Limb (tissue), 2 donors: ENCODE measurements at regions not wholly inside any gene's neighbourhood (a gene's known extent, or its start where the extent isn't known, plus 50 kb on each side); places are given as distances from the start of the nearest gene placed in this dataset.
"Not testable (repeated sequence)": the region's sequence is repeated elsewhere in the genome, so short reads cannot be mapped to it uniquely, and the experiment has no call there.

ENCODE experiments used
- DNase-seq, 2 donors: peaks; one replicate each; pipeline ENCODE4 v3.0.0-alpha.2; 2016; ENCODE audit errors: extremely low spot score in 2 of 2

DNA sequence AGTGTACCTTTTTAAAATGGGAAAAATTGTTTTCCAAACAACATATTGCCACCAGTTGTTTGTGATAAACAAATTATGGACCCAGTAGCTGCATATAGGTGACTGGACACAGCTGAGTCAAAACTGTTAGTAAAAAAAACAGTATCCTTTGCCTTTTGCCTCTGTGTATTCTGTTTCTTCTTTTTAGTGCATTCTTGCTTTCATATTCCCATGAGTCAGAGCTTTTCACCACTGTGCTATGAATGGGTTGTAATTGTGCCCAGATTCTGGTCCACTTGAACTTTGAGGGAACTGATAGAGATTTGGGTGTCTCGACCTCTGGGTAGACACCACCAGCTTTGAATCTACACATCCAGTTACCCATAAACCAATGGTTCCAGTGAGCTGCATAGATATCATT lies 1441.9 kb upstream of the ZEB2 start:
- no peak for DNase-seq

DNA sequence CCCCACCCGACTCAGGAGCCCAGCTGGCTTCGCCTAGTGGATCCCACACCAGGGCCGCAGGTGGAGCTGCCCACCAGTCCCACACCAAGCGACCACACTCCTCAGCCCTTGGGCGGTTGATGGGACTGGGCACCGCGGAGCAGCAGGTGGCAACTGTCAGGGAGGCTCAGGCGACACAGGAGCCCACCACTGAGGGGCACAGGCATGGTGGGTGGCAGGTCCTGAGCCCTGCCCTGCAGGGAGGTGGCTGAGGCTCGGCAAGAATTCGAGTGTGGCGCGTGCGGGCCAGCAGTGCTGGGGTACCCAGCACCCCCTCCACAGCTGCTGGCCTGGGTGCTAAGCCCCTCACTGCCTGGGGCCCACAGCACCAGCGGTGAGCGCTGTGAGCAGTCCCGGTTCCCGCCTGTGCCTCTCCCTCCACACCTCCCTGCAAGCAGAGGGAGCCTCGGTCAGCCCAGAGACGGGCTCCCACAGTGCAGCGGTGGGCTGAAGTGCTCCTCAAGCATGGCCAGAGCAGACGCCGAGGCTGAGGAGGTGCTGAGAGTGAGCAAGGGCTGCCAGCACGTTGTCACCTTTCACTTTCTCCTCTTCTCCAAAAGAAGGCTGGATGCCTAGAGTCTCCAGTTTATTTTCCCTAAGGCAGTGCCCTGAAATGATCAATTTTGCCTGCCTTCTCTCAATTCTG lies 1440.7 kb upstream of the ZEB2 start:
- DNase-seq: no peak

DNA sequence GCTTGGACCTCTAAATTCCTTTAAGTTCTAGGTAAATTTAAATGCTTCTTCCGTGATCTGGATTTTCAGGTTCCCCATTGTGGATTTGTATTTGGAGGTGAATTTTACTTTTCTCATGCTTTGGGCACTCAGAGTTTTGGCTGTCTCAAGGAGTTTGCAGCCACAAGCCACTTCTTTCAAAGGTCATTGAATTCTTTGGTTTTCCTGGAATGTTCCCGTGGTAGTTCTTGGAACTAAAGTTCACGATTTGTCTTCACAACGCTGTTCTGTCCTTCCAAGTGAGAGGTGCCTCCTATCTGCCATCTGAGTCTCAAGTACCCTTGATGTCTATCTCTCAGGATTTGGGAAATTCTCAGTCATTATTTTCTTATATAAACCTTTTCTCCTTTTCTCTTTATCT lies 1438.7 kb upstream of the ZEB2 start:
- no peak for DNase-seq

DNA sequence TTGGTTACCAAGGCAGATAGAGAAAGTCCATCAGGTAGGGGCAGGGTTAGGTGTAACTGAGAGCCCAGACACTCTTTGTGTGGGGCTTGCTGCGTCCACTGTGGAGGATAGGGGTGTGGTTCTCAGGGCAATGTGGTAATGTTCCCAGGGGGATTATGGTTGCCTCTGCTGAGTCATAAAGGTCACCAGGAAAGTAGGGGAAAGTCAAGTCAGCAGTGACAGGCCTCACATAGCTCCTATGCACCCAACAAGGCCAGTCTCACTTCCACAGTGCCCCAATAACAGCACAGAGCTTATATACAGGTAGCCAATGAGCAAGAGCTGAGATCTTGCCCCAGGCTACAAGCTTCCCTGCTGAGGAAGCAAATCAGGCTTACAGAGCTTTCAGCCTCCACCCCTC lies 1438.0 kb upstream of the ZEB2 start:
- no peak for DNase-seq

DNA sequence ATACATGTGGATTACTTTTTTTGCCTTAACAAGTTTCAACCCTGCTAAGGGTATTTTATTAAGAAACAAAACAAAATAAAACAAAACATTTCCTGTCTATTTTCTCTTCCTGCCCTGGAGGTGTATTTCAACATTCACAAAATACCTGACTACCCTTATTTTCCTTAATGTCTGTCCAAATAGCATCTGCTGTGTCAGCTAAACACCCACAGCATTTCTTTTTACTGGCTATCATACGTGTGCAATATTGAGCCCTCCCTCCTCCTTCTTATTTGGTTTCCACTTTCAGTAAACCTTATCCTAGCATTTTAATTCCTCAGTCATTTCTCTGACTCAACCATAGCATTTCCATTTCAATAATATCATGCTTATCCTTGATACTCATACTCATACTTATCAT lies 1420.0 kb upstream of the ZEB2 start:
- DNase-seq: no peak

DNA sequence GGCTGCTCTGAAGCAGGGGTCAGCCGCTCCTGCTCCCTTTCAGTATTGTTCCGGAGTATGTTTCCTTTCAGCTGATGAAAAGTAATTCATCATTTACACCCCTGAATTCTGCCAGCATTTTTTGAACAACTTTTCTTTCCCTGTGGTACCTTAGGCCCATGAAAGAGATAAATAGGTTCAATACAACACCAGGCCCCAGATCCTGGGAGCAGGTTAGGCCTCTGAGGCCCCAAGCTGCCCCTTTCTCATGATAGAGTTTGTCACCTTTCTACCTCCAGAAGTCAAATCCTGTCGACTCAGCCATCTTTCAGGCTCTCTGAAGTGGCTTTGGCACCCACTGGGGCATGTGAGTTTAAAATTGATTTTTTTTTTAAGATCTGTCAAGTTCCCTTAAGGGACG lies 1415.1 kb upstream of the ZEB2 start:
- DNase-seq: no peak

DNA sequence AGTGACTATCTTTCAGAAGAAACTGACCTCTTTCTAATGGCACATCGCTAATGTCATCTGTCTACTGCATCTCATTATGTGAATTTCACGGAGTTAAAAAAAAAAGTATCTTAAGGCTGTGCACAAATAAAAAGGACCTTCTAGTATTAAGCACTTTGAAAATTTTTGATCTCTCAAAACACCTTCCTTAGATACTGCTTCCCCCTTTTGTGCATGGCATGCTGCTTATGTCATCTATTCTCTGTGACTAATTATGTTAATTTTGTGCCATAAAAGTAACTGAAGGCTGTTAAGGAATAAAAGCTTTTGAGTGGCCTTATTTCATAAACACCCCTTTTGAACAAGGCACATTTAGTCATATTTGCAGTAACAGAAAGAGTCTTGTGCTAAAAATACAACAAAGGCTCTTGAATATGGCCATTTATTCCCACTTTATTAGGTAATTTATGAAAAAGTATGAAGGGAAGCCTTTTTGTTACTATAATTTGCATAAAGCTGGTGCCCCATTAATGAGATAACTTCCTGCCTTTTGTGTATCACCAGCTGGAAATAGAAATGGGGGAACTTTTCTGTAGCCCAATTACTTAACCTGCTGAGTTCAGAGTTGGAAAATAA lies 1412.0 kb upstream of the ZEB2 start:
- no peak for DNase-seq

DNA sequence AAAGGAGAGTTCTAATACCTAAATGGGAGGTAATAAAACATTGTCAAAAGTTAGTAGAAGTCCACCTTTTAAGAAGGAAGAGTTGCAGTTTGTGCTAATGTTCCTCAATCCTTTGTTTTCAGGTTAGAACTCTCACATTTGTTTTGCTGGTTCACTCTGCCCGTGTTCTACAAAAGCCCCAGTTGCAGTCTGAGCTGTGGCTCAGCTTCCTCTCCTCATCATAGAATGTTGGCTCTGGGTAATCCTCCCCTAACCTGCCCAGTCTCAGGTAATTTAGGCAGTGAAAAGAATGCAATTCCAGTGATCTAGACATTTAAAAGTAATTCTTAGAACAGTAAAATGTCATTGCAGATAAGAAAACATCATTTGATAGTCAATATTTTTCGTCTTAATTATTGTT lies 1410.4 kb upstream of the ZEB2 start:
- DNase-seq: no peak

DNA sequence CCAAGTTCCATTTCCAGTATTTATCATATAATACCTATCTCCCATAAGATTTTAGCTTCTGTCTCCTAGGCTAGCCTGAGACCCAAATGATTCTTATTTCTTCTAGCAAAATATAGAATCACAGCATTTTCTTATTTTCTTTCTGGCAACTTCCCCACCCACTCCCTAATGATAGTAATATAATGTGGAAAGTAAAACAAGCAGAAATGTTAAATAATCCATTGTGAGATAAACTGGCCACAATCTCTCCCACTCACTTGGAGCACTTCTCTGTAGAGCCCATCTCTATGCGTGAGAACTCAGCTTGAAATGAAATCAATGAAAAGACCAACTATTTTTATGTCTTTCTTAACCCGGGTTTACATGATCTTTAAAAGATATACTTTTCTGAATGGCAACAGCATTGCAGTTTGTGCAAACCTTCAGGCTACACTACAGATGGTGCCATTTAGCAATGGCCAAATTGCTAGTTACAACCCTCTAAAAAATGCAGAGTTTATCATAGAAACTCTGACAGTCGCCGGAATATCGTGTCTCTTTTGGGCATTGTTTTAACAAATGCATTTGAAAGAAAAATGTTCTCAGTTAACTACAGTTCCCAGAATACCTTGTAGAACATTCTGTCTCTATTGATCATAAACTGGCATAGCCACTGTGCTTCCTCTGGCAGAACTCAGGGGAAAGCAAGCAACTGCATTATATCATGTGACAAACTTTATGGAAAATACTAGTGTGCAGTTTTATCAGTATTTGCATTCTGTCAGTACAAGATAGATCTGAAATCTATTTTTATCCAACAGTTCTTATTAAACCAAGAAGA lies 1407.4 kb upstream of the ZEB2 start:
- DNase-seq: no peak

DNA sequence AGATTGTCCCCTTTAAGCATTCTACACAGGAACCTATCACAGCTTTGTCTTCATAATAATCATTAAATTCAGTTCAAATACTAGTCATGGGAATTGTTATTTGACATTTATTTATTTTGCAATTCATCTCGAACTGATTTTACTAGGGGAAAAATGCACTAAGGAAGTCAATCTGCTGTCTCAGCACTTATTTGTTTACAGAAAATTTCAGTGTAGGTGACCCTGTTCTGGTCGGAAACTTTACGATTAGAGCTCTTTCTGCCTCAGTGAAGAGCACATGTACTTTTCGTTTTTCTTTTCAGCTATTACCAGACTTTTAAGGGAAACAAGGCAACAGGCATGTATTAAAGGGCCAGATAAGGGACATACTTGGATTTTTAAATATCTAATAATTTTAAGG lies 1405.7 kb upstream of the ZEB2 start:
- no peak for DNase-seq

DNA sequence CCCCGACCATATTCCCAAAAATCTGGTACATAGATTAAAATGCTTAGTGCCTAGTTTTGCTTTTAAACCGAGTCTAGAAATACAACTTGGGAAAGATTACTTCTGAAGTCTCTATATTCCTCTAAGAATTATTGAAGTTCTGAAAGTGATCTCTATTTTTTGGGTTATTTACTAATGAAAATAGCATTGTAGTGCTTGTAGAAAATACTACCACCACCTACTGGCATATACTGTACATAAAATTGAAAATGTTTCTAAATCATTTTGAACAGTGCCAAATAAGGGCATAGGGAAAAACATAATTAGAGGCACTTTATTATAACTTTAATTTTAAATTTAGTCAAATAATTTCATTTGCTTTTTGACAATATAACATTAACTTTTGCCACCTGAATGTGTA lies 1399.6 kb upstream of the ZEB2 start:
- DNase-seq: peak in 1 of 2 donors; percentile 44

DNA sequence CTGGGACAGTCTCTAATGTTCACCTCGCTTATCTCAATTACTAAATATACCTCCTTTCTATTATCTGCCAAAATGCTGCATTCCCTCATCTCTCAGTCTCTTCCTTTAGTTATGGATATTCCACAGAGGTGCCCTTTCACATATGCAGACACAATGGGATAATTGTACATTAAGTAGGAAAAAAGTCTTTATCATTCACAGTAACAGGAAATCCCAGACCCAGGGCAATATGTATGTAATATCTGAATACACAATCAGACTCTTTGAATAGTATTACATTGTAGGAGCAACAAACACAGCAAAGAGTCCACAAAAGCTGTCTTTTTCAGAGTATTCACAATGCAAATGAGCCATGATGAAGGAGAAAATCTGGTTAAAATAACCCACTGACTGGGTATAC lies 1399.0 kb upstream of the ZEB2 start:
- no peak for DNase-seq

DNA sequence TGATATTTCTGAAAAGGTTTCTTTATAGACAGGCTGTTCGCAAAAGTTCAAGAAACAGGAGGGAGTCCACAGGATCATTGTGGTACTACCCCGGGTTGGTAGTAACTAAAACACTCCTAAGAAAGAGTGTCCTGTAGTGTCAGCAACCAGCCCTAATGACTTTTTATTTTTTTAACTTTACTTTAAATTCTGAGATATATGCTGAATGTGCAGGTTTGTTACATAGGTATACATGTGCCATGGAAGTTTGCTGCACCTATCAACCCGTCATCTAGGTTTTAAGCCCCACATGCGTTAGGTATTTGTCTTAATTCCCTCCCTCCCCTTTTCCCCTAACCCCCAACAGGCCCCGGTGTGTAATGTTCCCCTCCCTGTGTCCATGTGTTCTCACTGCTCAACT lies 1396.9 kb upstream of the ZEB2 start:
- DNase-seq: no peak

DNA sequence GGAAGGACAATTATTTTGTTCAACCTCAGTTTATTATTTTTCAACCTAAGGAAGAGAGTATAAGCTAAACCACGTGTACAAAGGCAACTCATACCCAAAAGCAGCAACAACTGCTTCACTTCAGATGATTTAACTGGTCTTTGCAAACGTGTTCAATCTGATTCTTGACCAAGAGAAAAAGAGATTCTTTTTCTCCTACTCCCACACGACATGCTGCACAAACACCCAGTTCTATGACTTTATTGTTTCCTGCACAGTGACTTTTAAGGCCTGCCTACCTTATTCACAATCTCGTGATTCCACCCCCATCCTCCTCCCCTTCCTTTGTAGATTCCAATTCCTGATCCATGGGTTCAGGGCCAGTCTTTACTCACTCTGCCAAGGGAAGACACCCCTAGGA lies 1394.8 kb upstream of the ZEB2 start:
- no peak for DNase-seq

DNA sequence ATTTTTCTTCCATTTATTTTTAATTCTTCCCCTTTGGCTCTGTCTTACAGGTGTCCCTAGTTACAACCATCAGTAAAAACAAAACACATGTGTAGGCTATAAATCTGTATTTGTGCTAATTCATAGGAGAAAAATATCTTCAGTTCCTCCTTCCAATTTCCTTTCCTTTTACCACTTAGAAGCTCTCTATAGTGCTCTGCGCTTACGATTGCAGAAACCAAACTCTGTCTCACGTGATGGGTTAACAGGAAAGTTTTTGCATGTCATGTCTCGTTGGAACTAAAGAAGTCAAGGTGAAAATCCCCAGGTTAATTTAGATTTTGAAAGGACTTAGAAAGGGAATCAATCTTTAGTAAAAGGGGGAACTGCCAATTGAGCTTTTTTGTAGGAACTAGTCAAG lies 1390.5 kb upstream of the ZEB2 start:
- DNase-seq: no peak

DNA sequence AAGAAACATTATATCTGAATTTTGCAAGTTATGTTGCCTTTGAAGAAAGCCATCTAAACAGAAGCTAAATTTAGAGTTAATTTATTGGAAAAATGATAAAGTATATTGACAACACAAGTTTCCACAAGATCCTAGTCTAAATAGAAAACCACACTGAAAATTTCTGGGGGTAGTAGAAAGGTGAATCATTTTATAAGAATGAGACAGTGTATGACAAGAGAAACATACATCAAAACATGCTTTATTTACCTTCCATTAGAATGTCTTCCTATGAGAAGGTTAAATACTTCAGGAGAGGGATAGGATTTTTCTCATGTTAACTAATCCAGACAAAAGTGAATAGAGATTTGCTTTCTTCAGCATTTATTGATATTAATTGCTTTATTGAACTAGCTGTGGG lies 1389.8 kb upstream of the ZEB2 start:
- no peak for DNase-seq

DNA sequence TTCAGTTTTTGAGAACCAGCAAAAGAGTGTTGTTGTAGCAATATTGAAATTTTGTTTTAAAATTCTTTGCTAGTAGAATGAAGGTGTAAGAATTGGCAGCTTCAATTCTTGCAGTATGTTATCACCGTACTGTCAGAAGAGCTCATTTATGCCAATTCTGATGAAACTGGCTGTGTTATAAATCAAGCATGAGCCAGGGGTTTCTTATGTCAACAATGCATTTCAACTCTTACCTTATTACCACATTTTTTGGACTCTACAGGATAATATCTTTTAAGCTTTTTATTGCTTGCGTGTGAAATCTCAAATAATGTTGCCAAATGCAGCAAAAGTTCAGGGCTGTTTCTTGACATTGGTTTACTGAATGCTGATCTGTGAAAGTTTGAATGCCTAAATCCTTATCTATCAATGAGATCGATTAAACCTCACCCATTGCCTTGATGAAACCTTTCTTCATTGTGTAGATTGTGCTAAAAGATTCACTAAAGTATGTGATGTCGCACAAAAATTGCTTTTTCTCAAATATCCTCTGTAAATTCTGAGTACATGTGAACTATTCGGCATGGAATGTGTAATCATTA lies 1389.3 kb upstream of the ZEB2 start:
- no peak for DNase-seq

DNA sequence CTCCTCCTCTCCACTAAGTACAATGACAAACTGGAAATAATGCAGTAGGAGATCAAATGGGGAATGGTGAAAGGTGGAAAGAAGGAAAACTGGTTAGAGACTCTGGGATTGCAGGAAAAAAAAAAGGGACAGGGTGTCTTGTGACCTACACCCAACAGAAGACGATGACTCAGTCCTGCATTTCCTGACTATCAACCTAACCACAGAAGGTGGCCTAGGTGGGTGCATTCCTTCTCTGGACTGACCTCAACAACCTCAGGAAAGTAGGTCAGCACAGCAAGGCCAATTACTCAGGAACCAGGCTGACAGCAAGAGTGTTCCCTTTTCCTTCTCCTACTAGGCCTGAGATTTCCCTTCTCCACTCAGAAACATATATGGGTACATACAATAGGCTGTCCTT lies 1386.4 kb upstream of the ZEB2 start:
- DNase-seq: no peak

DNA sequence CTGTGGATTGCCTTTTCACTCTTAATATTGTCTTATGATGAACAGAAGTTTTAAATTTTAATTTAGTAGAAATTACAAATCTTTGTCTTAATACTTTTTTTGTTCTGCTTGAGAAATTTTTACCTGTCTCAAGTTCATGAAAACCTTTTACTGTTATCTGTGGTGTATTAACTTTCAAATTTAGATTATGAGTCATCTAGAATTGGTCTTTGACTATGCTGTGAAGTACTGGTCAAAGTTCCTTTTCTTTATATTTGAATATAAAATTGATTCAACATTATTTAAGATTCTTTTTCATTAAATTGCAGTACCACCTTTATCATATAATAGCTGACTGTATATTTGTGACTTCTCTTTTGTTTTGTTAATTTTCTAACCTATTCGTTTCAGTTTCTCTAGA lies 1385.5 kb upstream of the ZEB2 start:
- no peak for DNase-seq

DNA sequence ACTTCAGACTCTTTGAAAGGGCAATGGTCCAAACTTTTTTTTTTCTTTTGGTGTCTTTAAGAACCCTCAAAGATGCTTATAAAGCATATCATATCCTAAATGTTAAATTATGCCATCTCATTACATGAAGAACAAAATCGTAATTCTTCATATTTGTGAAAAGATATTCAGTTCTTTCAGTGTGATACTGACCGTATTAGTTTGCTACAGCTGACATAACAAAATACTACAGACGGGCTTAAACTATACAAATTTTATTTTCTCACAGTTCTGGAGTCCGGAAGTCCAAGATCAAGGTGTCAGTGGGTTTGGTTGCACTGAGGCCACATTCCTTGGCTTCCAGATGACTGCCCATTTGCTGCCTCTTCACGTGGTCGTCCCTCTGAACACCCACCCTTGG lies 1377.2 kb upstream of the ZEB2 start:
- DNase-seq: no peak

DNA sequence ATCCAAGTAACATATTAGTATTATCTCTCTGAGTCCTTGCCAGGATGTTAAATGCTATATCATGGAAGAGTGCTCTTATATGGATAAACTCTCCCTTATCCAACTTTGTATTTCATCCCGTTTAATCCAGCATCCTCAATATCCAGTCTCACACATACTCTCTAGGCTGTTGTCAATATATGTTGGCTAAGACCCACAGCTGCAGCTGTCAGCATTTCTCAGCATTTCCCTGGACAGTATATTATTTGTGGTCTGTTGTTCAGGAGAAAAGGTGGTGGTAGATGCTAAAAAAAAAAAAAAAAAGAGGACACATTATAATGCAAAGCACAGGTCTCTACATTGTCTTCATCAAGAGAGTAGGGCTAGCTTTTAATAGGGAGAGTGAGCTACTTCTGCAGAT lies 1368.0 kb upstream of the ZEB2 start:
- no peak for DNase-seq

DNA sequence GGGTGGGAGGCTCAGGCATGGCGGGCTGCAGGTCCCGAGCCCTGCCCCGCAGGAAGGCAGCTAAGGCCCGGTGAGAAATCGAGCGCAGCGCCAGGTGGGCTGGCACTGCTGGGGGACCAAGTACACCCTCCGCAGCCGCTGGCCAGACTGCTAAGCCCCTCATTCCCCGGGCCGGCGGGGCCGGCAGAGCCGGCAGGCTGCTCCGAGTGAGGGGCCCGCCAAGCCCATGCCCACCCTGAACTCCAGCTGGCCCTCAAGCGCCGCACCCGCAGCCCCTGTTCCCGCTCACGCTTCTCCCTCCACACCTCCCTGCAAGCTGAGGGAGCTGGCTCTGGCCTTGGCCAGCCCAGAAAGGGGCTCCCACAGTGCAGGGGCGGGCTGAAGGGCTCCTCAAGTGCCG lies 1361.1 kb upstream of the ZEB2 start:
- not testable (repeated sequence) for DNase-seq

DNA sequence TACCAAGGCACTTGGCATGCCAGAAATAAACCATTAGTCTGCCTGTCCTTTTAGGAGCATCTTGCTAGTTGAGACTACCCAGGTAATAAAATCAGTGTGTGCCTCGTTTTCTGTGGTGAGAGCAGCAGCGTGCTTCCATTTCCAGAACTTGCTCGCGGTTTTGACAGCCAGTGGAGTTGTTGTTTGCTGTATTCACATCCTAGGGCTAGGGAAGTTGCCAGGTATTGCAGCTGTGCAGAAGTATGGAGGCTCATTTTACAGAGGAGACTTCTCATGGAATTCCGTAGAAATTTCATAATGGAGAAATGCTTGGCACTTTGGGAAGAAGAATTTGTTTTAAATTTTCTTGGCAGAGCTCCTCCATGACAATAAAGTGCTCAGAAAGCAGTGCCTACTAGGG lies 1355.1 kb upstream of the ZEB2 start:
- DNase-seq: peak in 1 of 2 donors; percentile 32
